ENCODE measurements at regions not wholly inside any gene's neighbourhood (a gene's known extent, or its start where the extent isn't known, plus 50 kb on each side); places are given as distances from the start of the nearest gene placed in this dataset.

GRCh38 chr1:58903514-58904298 is 119.9 kb upstream of the JUN start (continued):
- TF ChIP-seq NFIC (IDR thresholded peaks at IDR 0.05) (peak; percentile 11; the same call in 1 of the 2 replicates), NR2C2 (CRISPR knock-in tag; IDR thresholded peaks at IDR 0.05) (no peak), NR2C2 (tag; IDR thresholded peaks at IDR 0.05) (peak; percentile 44; the same call in 1 of the 2 replicates), ATF3 (IDR thresholded peaks at IDR 0.05) (no peak), ATF3 (CRISPR knock-in tag; conservative IDR thresholded peaks at IDR 0.05) (no peak), KDM1A (IDR thresholded peaks at IDR 0.05) (no peak), ZNF277 (CRISPR knock-in tag; IDR thresholded peaks at IDR 0.05; ENCODE audit: borderline replicate concordance) (no peak), ZNF24 (IDR thresholded peaks at IDR 0.05) (no peak), TCF15 (CRISPR knock-in tag; IDR thresholded peaks at IDR 0.05) (no peak), ZC3H11A (IDR thresholded peaks at IDR 0.05; ENCODE audit: low read depth, low read length) (no peak), CHD1 (IDR thresholded peaks at IDR 0.05; ENCODE audit: low read length) (no peak), SMAD2 (IDR thresholded peaks at IDR 0.05; ENCODE audit: low read depth, low read length) (no peak), KDM4B (IDR thresholded peaks at IDR 0.05; ENCODE audit: borderline replicate concordance in 2 of 2, low read depth in 1 of 2) (no peak), ZNF592 (IDR thresholded peaks at IDR 0.05) (0 out of 2 replicates have a peak, but pooled peaks have one; percentile 67), OTX1 (CRISPR knock-in tag; IDR thresholded peaks at IDR 0.05) (no peak), SMAD3 (CRISPR knock-in tag; conservative IDR thresholded peaks at IDR 0.05) (no peak), ZNF408 (CRISPR knock-in tag; IDR thresholded peaks at IDR 0.05; ENCODE audit: low read depth) (no peak), E2F3 (CRISPR knock-in tag; IDR thresholded peaks at IDR 0.05) (peak; percentile 77; the same call in 1 of the 2 replicates), ZNF23 (CRISPR knock-in tag; IDR thresholded peaks at IDR 0.05) (no peak), LARP7 (IDR thresholded peaks at IDR 0.05) (no peak), ZBTB33 (CRISPR knock-in tag; IDR thresholded peaks at IDR 0.05) (peak; percentile 84)
